ENCODE measurements at regions not wholly inside any gene's neighbourhood (a gene's known extent, or its start where the extent isn't known, plus 50 kb on each side); places are given as distances from the start of the nearest gene placed in this dataset.
A peak's percentile ranks its signal among the peaks of the same experiment; 100 is the strongest.

DNA sequence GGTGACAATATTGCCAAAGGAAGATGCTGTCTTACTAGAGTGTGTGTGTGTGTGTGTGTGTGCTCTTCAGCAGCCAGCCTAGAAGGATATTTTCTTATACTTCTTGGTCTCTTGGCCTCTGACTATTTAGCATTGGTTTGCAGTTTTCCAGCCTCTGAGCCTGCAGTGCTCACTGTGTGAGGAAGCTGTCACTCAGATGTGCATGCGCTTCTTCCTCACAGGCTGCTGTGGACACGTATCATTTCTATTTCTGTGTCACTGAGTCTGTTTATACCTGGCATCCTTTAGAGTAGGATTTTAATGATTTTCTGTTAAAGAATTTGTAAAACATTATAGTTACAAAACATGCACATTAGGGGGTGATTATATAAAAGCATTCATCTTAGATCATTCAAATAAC, 83.3 kb downstream of the ALDH8A1 start:
- DNase-seq (ENCODE audit: low read depth, low spot score) = no peak
- in situ Hi-C loops (cut with HindIII; ENCODE audit: low pct_unique_long_range_greater_than_20kb, low sequenced_read_pairs) = no loop called here

DNA sequence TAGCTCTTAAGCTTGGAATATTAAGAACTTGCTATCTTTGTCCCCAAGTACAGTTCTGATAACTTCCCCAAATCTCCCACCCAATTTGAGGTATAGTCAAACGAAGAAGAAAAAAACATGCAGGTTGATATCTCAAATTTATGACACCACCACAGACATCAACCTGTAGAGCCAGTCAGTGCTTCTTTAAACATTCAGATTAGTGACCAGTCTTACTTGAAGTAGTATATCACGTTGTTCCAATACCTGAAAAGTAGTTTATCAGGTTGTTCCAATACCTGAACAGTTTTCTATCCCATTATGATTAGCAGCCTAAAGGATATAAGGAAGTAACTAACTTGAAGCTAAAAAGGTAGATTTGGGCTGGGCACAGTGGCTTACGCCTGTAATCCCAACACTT, 85.3 kb downstream of the ALDH8A1 start:
- DNase-seq (ENCODE audit: low read depth, low spot score) = no peak
- in situ Hi-C loops (cut with HindIII; ENCODE audit: low pct_unique_long_range_greater_than_20kb, low sequenced_read_pairs) = no loop called here

DNA sequence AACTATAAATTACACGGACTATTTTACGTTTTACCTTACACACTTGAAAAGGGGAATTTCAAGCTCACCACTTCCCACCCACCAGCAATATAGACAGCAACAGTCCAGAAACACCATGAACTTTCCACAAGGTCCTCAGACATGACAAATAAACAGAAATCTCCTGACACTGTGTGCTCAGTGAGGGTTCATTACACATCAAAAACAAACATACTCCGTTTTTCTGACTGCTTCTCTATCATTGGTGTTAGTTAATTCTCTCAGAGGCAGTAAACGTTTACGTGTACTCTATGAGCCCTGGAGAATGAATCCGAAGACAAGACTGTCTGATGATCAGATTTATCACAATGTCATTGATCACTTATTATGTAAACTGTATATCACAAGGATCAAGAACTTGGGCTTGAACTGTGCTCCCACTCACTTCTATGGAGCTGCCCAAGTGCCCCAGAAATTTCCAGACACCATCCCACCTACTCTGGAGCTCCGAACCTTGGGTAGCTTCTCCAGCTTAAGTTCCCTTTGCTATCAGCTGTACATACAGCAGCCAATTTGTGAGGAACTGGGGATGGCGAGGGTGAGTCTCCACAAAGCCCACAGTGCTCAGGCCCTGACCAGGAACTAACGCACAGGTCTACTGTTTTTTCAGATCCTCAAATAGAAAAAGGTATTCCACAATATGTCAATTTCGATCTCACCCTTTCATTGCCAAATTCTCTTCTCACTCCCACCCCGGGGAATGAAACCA, 86.0 kb downstream of the ALDH8A1 start:
- DNase-seq (ENCODE audit: low read depth, low spot score) = no peak
- in situ Hi-C loops (cut with HindIII; ENCODE audit: low pct_unique_long_range_greater_than_20kb, low sequenced_read_pairs) = no loop called here

DNA sequence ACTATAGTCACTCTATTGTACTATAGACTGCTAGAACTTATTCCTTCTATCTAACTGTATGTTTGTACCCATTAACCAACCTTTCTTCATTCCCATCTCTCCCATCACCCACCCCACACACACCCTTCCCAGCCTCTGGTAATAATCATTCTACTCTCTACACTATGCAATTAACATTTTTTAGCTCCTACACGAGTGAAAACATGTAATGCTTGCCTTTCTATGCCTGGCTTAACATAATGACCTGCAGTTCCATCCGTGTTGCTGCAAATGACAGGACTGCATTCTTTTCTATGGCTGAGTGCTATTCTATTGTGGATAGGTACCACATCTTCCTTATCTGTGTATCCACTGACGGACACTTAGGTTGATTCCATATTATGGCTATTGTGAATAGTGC, 95.5 kb downstream of the ALDH8A1 start:
- in situ Hi-C loops (cut with HindIII; ENCODE audit: low pct_unique_long_range_greater_than_20kb, low sequenced_read_pairs) = no loop called here
- DNase-seq (ENCODE audit: low read depth, low spot score) = no peak

DNA sequence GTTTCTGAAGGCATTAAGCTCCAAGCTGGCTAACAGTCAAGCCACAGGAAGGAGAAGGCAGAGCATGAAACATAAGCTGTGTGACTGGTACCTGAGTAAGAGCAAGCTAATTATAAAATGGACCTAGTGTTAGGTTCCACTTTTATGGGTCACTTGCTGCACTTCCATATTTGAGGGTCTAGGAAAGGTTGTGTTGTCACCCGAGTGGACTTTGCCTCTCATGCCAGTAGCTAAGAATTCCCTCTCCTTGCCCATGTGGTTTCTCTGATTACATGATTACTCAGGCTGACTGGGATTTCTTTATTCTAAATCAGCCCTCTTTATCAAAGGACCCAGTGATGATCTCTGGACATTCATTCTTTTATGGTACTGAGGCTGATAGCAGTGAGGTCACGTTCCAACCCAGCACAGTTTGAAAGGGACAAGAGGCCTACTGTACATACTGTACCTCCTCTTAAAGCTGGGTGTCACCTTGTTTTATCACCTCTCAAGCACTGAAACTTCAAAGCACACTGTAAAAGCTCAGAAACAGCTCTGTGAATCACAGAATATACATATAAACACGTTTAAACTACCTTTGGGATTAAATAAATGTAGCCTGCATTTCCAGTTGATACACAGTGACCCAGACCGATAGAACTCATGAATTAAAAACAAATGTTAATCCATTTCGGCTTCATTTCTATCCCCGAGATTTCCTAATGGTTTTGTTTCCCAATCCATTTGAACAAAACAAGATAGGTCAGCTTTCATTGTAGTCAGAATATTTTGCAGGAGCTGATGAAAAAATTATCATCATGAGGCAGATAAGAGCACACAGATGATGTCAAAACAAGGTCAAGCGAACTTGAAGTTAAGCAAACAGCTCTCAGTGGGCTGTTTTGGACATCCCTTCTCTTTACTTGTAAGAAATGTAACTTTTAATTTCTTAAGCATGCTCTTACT, 96.5 kb downstream of the ALDH8A1 start:
- DNase-seq (ENCODE audit: low read depth, low spot score) = peak; percentile 91
- in situ Hi-C loops (cut with HindIII; ENCODE audit: low pct_unique_long_range_greater_than_20kb, low sequenced_read_pairs) = no loop called here

DNA sequence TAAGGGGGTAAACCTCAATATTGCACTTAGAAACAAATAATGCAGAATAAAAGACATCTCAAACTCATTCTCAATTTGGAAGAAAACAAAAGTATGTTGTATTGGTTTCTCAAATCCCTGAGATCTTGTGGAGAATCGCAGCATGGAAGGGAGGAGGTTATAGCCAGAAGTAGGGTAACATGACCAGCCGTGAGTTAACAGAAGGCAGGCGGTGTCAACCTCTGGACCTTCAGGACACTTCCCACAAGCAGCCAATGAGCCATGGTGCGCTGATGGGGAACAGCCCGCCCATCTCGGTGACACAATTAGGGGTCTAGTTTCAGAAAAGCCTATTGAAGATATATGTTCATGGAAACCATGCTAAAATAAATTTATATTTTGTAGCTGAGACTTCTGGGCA, 98.4 kb downstream of the ALDH8A1 start:
- DNase-seq (ENCODE audit: low read depth, low spot score) = no peak
- in situ Hi-C loops (cut with HindIII; ENCODE audit: low pct_unique_long_range_greater_than_20kb, low sequenced_read_pairs) = no loop called here

DNA sequence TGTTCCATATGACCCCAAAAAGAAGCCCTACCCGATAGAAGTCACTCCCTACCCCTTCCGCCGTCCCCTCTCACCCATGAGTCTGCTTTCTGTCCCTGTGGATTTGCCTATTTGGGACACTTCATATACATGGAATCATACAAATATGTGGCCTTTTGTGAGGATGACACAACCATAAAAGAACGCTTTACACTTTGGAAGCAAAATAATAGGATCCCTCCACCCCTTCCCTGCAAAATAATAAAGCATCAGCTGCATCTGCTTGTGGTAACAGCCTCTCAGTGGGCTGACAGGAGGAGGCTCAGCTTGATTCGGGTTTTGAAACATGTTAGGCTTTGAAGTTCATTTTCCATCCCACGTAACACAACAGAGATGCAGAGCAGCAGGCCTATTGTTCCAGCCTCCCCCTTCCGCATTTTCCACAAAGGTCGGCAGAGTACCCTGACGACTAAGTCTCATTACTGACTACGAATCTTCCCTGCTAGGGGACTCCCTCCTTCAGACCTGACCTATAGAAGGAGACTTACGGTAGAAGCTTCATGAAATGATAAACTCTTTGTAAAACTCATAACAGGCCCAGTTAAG, 99.1 kb downstream of the ALDH8A1 start:
- in situ Hi-C loops (cut with HindIII; ENCODE audit: low pct_unique_long_range_greater_than_20kb, low sequenced_read_pairs) = no loop called here
- DNase-seq (ENCODE audit: low read depth, low spot score) = no peak

DNA sequence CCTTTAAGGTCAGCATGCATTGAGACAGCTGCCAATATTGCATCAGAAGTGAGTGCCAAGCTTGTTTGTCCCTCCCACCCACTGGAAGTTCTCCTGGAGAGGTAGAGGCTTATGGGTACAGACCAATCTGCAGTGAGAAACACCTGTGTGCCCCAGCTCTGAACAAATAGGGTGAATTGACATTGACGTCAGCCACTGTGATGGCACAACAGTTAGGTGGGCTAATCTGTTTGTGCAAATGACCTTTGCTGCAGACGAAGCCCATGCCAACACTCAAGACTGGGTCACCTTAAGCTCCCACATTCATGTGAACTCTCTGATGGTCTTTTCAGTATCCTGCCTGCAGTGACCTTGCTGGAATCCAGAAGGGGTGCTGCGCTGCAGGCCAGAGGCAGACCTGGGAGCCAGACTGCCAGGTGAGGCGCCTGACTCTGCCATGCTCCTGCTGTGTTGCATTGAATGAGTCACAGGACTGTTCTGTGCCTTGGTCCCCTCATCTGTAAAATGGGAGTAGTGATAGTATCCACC, 99.9 kb downstream of the ALDH8A1 start:
- in situ Hi-C loops (cut with HindIII; ENCODE audit: low pct_unique_long_range_greater_than_20kb, low sequenced_read_pairs) = no loop called here
- DNase-seq (ENCODE audit: low read depth, low spot score) = no peak

DNA sequence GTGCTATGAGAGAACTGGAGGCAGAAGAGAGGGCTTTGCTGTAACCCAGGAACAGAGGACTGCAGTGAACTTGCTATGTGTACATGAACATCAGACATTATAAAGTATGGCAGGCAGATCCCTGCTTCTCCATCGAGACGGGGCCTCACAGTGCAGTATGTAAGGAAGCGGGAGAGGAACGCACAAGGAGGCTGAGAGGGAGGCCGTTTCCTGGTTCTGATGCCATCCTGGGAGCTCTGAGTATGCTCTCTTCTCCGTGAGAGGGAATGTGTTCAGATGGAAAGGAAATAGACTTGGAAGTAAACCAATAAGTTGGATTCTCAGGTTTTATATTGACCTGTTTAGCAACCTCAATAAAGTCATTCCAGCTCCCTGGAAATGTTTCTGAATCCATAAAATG, 101.8 kb downstream of the ALDH8A1 start:
- in situ Hi-C loops (cut with HindIII; ENCODE audit: low pct_unique_long_range_greater_than_20kb, low sequenced_read_pairs) = no loop called here
- DNase-seq (ENCODE audit: low read depth, low spot score) = no peak

DNA sequence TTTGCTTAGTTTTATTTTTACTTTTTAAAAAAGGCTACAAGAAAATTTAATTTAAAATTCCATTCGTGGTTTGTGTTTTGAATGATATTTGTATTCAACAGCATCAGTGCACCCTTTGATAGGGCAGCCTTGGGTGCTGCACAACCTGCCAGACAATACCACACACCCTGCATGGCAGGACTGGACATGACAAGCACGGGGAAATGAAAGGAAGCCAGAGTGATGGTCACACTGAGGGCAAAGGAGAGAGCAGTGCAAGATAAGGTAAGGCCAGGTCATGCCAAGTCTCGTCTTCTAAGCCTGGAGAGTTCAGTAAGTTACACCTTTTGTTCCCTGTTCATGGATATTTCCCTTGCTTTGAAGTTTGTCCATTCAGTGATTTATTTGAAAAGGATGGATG, 103.0 kb downstream of the ALDH8A1 start:
- DNase-seq (ENCODE audit: low read depth, low spot score) = no peak
- in situ Hi-C loops (cut with HindIII; ENCODE audit: low pct_unique_long_range_greater_than_20kb, low sequenced_read_pairs) = no loop called here

DNA sequence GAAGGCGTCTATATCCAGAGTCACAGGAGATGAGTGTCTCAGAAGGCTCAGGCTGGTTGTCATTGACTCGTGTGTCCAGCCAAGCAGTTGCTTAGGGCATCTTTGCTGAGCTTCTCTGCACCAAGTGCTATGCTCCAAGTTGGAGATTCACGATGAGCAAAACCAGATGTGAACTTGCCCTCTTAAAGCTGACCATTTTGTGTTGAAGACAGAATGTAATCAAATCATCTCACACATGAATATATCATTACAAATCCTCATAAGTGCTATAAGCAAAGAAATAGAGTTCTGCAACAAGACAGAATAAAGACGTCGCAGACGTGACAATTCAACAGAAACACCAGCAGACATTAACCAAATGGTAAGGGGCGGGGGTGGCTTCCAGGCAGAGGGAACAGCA, 103.9 kb downstream of the ALDH8A1 start:
- DNase-seq (ENCODE audit: low read depth, low spot score) = no peak
- in situ Hi-C loops (cut with HindIII; ENCODE audit: low pct_unique_long_range_greater_than_20kb, low sequenced_read_pairs) = no loop called here

DNA sequence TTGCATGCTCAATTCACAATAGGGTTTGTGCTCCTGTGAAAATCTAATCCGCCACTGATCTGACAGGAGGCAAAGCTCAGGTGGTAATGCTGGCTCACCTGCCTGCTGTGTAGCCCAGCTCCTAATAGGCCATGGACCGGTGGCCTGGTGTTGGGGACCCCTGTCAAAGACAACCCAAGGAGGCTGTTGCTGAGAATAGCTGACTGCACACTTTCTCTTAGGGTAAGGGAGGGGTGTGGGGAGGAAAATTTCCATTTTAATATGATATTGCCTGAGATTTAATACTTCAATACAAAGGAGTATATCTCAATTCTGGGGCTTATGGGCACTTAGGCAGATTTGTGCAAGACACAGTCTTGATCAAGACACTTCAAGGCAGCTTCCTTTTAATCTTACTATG, 105.8 kb downstream of the ALDH8A1 start:
- no peak for DNase-seq (ENCODE audit: low read depth, low spot score)
- in situ Hi-C loops (cut with HindIII; ENCODE audit: low pct_unique_long_range_greater_than_20kb, low sequenced_read_pairs) = no loop called here

DNA sequence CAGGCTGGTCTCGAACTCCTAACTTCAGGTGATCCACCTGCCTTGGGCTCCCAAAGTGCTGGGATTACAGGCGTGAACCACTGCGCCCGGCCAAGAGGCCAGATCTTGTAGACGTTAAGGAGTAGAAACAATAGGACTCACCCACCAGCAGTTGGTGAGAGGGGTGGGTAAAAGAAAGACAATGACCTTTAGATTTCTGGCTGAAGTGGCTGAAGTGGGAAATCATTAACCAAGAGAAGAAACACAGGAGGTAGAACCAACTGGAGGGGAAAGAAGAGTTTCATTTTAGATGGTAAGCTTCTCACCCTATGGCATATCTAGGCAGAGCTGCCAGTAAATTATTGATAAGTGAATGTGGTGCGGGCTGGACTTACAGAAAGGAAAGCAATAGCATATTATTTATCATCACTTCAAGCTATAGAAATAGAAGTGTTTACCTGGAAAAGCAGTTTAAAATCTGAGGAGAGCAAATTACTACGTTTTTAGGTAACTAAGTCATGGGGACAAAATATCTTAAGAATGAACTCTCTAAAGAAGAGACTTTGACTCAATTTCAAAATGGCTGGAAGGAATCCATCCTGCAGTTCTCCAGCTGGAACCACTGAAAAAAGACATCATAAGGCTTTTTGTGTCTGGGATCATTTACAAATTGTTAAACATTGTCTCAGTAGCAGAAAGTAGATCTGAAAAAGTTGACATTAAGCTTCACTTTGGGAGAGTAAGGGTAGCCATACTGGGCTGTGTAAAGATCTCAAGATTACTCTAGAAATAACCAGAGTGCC, 109.6 kb downstream of the ALDH8A1 start:
- DNase-seq (ENCODE audit: low read depth, low spot score) = no peak
- in situ Hi-C loops (cut with HindIII; ENCODE audit: low pct_unique_long_range_greater_than_20kb, low sequenced_read_pairs) = no loop called here

DNA sequence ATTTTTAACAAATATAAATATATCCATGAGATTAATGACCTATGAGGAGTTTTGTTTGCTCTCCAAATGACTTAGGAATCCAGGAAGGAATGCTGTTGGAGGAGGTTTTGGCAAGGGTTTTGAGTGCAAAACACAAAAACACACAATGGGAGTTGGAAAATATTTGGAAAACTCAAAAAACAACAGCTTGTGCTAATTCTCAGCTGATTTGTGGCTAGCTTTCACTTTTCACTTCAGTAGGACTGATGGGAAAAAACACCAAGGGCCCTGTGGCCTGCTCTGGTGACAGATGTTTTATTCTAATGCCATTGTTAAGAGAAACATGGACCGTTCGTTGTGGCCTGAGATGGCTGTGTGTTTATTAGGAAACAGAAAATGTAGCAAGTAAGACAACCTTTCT, 113.9 kb downstream of the ALDH8A1 start:
- no peak for DNase-seq (ENCODE audit: low read depth, low spot score)
- in situ Hi-C loops (cut with HindIII; ENCODE audit: low pct_unique_long_range_greater_than_20kb, low sequenced_read_pairs) = no loop called here

DNA sequence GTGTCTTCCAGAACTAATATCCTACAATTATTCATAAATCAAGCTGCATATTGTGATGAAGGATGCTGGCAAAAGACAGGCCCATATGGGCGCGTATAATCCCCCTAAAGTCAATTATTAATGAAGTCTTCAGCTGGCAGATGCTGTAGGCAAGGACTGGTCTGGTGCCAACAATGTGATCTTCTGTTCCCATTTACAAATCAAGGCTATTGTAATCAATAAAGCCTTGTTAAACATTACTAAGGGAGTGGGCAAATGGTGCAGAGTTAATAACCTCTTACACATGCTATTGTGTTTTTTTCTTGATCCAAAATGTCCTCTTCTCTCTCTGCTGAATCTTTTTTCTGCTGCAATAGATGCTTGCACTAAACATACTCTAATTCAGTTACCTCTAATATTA, 119.0 kb downstream of the ALDH8A1 start:
- in situ Hi-C loops (cut with HindIII; ENCODE audit: low pct_unique_long_range_greater_than_20kb, low sequenced_read_pairs) = no loop called here
- DNase-seq (ENCODE audit: low read depth, low spot score) = no peak

DNA sequence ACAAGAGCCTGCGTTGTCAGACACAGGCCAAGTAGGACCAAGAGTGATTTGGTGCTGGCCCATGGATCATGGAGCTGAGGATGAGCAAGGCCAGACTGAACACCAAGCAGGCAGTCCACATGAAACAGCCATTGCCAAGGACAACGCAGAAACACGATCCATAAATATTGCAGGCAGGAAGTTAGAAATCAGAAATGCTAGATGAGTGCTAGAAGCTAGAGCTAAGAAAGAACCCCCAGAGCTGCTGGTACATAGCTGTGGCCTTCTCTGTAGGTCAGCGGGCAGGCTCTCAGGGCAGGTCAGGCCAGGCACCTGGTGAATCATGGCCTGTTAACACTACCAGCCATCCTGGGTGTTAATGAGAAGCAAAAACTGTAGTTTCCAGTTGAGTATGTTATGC, 119.7 kb downstream of the ALDH8A1 start:
- in situ Hi-C loops (cut with HindIII; ENCODE audit: low pct_unique_long_range_greater_than_20kb, low sequenced_read_pairs) = no loop called here
- DNase-seq (ENCODE audit: low read depth, low spot score) = no peak

DNA sequence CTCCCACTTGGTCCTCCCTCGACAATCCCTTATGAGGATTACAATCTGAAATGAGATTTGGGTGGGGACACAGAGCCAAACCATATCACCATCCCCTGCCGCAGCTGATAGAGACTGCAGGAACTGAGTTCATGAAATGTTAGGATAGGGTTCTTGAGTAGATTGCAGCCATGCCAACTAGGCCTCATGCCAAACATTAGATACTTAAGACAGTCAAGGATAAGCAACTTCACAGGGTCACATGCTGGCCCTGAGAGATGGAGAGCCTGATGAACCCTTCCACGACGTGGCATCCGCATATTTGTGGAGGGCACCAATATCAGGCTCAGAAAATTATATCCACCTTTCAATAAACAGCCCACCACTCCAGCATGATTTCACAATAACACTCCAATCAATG, 121.3 kb downstream of the ALDH8A1 start:
- in situ Hi-C loops (cut with HindIII; ENCODE audit: low pct_unique_long_range_greater_than_20kb, low sequenced_read_pairs) = no loop called here
- DNase-seq (ENCODE audit: low read depth, low spot score) = no peak

All from SK-MEL-5 (cell line).